ENCODE measurements at regions not wholly inside any gene's neighbourhood (a gene's known extent, or its start where the extent isn't known, plus 50 kb on each side); places are given as distances from the start of the nearest gene placed in this dataset.

DNA sequence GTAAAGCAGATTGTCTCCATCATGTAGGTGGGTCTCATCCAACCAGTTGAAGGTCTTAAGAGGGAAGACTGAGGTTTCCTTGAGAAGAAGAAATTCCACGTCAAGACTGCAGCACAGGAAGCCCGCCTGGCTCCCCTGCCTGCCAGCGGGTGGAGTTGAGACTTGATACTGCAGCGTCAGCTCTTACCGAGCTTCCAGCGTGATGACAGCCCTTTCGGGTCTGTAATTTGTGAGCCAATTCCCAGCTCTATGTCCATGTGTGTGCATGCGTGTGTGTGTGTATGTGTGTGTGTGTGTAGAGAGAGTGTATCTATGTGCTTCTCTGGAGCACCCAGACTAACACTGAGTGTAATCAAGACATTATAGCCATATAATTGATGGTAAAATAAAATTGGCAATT is 379.7 kb upstream of the IRX2 start:
- TF ChIP-seq CSDE1 (IDR thresholded peaks at IDR 0.05): no peak
- no peak for TF ChIP-seq MEF2A (IDR thresholded peaks at IDR 0.05; ENCODE audit: control insufficient read depth, low read depth, low read length)
- no peak for TF ChIP-seq SMARCC2 (IDR thresholded peaks at IDR 0.05; ENCODE audit: low read depth)
- TF ChIP-seq, protein P1, sequence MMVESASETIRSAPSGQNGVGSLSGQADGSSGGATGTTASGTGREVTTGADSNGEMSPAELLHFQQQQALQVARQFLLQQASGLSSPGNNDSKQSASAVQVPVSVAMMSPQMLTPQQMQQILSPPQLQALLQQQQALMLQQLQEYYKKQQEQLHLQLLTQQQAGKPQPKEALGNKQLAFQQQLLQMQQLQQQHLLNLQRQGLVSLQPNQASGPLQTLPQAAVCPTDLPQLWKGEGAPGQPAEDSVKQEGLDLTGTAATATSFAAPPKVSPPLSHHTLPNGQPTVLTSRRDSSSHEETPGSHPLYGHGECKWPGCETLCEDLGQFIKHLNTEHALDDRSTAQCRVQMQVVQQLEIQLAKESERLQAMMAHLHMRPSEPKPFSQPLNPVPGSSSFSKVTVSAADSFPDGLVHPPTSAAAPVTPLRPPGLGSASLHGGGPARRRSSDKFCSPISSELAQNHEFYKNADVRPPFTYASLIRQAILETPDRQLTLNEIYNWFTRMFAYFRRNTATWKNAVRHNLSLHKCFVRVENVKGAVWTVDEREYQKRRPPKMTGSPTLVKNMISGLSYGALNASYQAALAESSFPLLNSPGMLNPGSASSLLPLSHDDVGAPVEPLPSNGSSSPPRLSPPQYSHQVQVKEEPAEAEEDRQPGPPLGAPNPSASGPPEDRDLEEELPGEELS (CRISPR knock-in tag; IDR thresholded peaks at IDR 0.05; ENCODE audit: borderline replicate concordance): no peak
- no peak for TF ChIP-seq NR2C2 (CRISPR knock-in tag; IDR thresholded peaks at IDR 0.05)
- no peak for TF ChIP-seq NR2C2 (tag; IDR thresholded peaks at IDR 0.05)
- TF ChIP-seq GATA2 (CRISPR knock-in tag; IDR thresholded peaks at IDR 0.05): no peak
- TF ChIP-seq, protein P2, sequence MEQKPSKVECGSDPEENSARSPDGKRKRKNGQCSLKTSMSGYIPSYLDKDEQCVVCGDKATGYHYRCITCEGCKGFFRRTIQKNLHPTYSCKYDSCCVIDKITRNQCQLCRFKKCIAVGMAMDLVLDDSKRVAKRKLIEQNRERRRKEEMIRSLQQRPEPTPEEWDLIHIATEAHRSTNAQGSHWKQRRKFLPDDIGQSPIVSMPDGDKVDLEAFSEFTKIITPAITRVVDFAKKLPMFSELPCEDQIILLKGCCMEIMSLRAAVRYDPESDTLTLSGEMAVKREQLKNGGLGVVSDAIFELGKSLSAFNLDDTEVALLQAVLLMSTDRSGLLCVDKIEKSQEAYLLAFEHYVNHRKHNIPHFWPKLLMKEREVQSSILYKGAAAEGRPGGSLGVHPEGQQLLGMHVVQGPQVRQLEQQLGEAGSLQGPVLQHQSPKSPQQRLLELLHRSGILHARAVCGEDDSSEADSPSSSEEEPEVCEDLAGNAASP (IDR thresholded peaks at IDR 0.05): no peak
- TF ChIP-seq POLR2A (conservative IDR thresholded peaks at IDR 0.05): no peak
- no peak for TF ChIP-seq ELF4 (CRISPR knock-in tag; IDR thresholded peaks at IDR 0.05)
- no peak for TF ChIP-seq CTCF (IDR thresholded peaks at IDR 0.05 in 2 of 3, conservative IDR thresholded peaks at IDR 0.05 in 1 of 3; ENCODE audit: insufficient read depth in 2 of 3, low read depth in 1 of 3, low read length in 3 of 3)
- TF ChIP-seq NFE2 (IDR thresholded peaks at IDR 0.05; ENCODE audit: low read depth): no peak
- TF ChIP-seq CCNT2 (IDR thresholded peaks at IDR 0.05; ENCODE audit: borderline replicate concordance, extremely low read depth, insufficient read length, low read depth, low read length): no peak
- no peak for TF ChIP-seq KDM1A (IDR thresholded peaks at IDR 0.05)
- TF ChIP-seq, protein P3, sequence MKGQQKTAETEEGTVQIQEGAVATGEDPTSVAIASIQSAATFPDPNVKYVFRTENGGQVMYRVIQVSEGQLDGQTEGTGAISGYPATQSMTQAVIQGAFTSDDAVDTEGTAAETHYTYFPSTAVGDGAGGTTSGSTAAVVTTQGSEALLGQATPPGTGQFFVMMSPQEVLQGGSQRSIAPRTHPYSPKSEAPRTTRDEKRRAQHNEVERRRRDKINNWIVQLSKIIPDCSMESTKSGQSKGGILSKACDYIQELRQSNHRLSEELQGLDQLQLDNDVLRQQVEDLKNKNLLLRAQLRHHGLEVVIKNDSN (CRISPR knock-in tag; IDR thresholded peaks at IDR 0.05): no peak
